Ovary (tissue), 3 donors: ENCODE measurements at regions not wholly inside any gene's neighbourhood (a gene's known extent, or its start where the extent isn't known, plus 50 kb on each side); places are given as distances from the start of the nearest gene placed in this dataset.

ENCODE experiments used
- EP300 ChIP-seq: sonication (generic); formaldehyde crosslinking; IDR thresholded peaks from one replicate; pipeline ENCODE4 v1.6.1; 2017; ENCODE audit warnings: antibody characterized with exemption
- POLR2A ChIP-seq: fragments of 450-650 bp; IDR thresholded peaks from one replicate; pipeline ENCODE4 v1.6.1; 2017; ENCODE audit warnings: antibody characterized with exemption, mild to moderate bottlenecking, moderate library complexity
- TF ChIP-seq, protein P1 (sequence below), 3 donors: fragments of 450-650 bp in 2 of 3; fragments of 200-600 bp in 1 of 3; IDR thresholded peaks; one replicate each; pipeline versions ENCODE4 v1.5.1 to v1.8.0; 2016 to 2022; ENCODE audit warnings: antibody characterized with exemption in 3 of 3, mild to moderate bottlenecking in 1 of 3
- donor health status: DM: no; HTN: no; CAD: no.

DNA sequence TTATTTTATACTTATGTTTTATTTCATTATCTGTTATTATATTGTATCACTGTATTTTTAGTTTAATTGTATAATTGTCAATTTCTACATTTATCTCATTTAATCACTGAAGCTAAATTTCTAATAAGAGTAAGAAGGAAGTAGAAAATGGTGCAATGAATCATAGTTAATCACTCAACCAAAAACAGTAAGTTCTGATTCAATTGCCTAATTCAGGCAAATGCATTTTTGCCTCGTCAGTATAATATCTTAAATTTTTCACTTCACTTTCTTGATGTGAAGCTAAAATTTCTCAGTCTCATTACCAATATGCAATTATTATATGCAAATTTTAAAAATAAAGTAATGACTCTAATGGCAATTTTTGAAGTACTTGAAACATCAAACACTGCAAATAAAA lies 340.5 kb upstream of the USP15 start:
- TF ChIP-seq, protein P1, sequence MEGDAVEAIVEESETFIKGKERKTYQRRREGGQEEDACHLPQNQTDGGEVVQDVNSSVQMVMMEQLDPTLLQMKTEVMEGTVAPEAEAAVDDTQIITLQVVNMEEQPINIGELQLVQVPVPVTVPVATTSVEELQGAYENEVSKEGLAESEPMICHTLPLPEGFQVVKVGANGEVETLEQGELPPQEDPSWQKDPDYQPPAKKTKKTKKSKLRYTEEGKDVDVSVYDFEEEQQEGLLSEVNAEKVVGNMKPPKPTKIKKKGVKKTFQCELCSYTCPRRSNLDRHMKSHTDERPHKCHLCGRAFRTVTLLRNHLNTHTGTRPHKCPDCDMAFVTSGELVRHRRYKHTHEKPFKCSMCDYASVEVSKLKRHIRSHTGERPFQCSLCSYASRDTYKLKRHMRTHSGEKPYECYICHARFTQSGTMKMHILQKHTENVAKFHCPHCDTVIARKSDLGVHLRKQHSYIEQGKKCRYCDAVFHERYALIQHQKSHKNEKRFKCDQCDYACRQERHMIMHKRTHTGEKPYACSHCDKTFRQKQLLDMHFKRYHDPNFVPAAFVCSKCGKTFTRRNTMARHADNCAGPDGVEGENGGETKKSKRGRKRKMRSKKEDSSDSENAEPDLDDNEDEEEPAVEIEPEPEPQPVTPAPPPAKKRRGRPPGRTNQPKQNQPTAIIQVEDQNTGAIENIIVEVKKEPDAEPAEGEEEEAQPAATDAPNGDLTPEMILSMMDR (IDR thresholded peaks at IDR 0.05) = no peak
- TF ChIP-seq POLR2A (no peak), EP300 (no peak)
